ENCODE measurements at regions not wholly inside any gene's neighbourhood (a gene's known extent, or its start where the extent isn't known, plus 50 kb on each side); places are given as distances from the start of the nearest gene placed in this dataset.

DNA sequence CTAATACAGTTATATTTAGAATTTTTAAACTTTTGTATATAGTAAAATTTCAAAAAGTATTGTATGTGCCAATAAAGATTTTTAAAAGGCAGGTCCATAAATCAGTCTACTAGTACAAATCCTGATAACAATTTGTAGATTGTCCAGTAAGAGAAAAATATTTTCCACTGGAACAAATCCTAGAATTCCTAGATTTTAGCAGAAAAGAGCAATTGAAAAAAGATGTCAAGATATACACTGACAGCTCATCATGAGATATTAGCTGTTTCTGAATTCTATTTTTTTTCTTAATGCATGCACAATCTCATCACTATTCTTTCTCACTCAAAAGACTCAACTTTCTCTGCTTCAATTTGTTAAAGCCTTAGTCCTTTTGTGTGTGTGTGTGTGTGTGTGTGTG, 289.2 kb upstream of the MAD2L1 start:
- peaks cover 8% of the 10 kb centered on the region for H3K27me3 Mint-ChIP-seq (ENCODE audit: low read depth)
- DNase-seq (no peak), ATAC-seq (replicated peaks in 1 of 2) (no peak)
- no peaks in the 10 kb centered on the region for H3K4me1 Mint-ChIP-seq (ENCODE audit: low read depth)
- H3K4me3 Mint-ChIP-seq: no peak overlapping the region
- H3K27ac Mint-ChIP-seq: no peak overlapping the region
- no peaks in the 10 kb centered on the region for H3K9me3 Mint-ChIP-seq
- H3K36me3 Mint-ChIP-seq (ENCODE audit: insufficient read depth in 2 of 2): no peaks in the 10 kb centered on the region

DNA sequence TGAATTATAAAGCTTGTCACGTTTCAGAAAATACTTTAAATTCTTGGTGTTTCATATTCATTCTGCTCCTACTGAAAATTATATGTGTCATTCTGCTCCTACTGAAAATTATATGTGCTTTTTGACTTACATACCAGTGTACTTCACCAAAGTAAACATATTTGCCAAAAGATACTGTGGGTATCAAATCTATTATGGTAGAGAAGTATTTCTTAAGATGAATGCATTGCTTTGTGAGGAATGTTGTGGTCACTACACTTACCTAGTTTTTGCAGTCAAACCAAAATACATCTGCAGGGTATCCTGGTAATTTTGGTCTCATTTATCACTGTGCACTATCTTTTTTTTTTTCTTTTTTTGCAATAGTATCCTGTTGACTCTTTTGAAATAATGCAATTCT, 287.7 kb upstream of the MAD2L1 start:
- no peak overlapping the region for H3K4me3 Mint-ChIP-seq
- no peaks in the 10 kb centered on the region for H3K4me1 Mint-ChIP-seq (ENCODE audit: low read depth)
- no peaks in the 10 kb centered on the region for H3K9me3 Mint-ChIP-seq
- peaks cover 12% of the 10 kb centered on the region for H3K27me3 Mint-ChIP-seq (ENCODE audit: low read depth)
- no peaks in the 10 kb centered on the region for H3K36me3 Mint-ChIP-seq (ENCODE audit: insufficient read depth in 2 of 2)
- H3K27ac Mint-ChIP-seq: no peak overlapping the region
- no peak for ATAC-seq (replicated peaks in 1 of 2)
- no peak for DNase-seq

- no peaks in the 10 kb centered on the region for H3K4me1 Mint-ChIP-seq (ENCODE audit: low read depth)
- no peak for DNase-seq
- H3K4me3 Mint-ChIP-seq: no peak overlapping the region
- no peaks in the 10 kb centered on the region for H3K9me3 Mint-ChIP-seq
- ATAC-seq (replicated peaks in 1 of 2): no peak
- no peak overlapping the region for H3K27ac Mint-ChIP-seq
- peaks cover 15% of the 10 kb centered on the region for H3K27me3 Mint-ChIP-seq (ENCODE audit: low read depth)
- H3K36me3 Mint-ChIP-seq (ENCODE audit: insufficient read depth in 2 of 2): no peaks in the 10 kb centered on the region
Measured at GRCh38 chr4:120353235-120353634, 286.6 kb upstream of the MAD2L1 start.

GRCh38 chr4:120352739-120353138, 286.1 kb upstream of the MAD2L1 start:
- no peak overlapping the region for H3K27ac Mint-ChIP-seq
- H3K36me3 Mint-ChIP-seq (ENCODE audit: insufficient read depth in 2 of 2): no peaks in the 10 kb centered on the region
- ATAC-seq (replicated peaks in 1 of 2) (no peak), DNase-seq (no peak)
- no peak overlapping the region for H3K4me3 Mint-ChIP-seq
- no peaks in the 10 kb centered on the region for H3K4me1 Mint-ChIP-seq (ENCODE audit: low read depth)
- H3K9me3 Mint-ChIP-seq: no peaks in the 10 kb centered on the region
- peaks cover 15% of the 10 kb centered on the region for H3K27me3 Mint-ChIP-seq (ENCODE audit: low read depth)

DNA sequence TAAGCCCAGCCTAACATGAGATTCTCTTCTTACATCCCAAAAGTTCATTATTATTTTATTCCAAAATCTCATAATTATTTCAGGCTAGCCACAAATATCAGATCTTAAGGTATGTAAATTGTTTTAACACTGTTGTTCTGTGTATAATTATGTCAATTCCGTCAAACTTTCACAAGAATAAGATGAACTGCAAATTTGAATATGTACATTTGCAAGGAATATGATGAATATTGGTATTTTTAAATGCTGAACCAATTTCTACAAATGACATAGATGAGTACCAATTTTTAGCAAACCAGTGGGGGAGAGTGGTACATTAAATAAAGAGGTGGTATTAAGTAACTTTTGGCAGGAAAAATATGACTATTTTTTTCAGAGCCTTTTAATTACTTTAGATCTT, 282.3 kb upstream of the MAD2L1 start:
- Mint-ChIP-seq H3K4me3 (no peak overlapping the region), H3K27me3 (ENCODE audit: low read depth) (peaks cover 17% of the 10 kb centered on the region), H3K36me3 (ENCODE audit: insufficient read depth in 2 of 2) (no peaks in the 10 kb centered on the region), H3K27ac (no peak overlapping the region), H3K9me3 (no peaks in the 10 kb centered on the region), H3K4me1 (ENCODE audit: low read depth) (no peaks in the 10 kb centered on the region)
- ATAC-seq (replicated peaks in 1 of 2) (no peak), DNase-seq (no peak)

DNA sequence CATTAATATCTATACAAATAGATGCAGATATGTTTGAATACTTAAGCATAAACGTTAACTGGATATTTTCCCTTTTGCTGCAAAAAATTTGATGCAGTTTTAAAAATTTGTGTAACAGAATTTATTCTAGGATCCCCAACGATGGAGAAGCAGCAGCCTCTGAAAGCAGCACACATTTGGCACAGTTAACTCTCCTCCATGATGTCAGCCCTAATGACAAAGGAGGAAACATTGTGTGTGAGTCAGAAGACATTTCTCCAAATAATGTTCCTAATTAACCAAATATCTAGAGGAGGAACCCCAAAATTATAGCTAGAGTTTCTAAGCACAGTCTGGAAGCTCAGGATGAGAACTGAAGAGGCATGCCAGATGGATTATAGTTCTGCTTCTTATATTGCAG, 281.9 kb upstream of the MAD2L1 start:
- H3K4me3 Mint-ChIP-seq: no peak overlapping the region
- H3K9me3 Mint-ChIP-seq: no peaks in the 10 kb centered on the region
- H3K27me3 Mint-ChIP-seq (ENCODE audit: low read depth): peaks cover 21% of the 10 kb centered on the region
- no peaks in the 10 kb centered on the region for H3K36me3 Mint-ChIP-seq (ENCODE audit: insufficient read depth in 2 of 2)
- no peak overlapping the region for H3K27ac Mint-ChIP-seq
- ATAC-seq (replicated peaks in 1 of 2) (no peak), DNase-seq (no peak)
- H3K4me1 Mint-ChIP-seq (ENCODE audit: low read depth): no peaks in the 10 kb centered on the region

DNA sequence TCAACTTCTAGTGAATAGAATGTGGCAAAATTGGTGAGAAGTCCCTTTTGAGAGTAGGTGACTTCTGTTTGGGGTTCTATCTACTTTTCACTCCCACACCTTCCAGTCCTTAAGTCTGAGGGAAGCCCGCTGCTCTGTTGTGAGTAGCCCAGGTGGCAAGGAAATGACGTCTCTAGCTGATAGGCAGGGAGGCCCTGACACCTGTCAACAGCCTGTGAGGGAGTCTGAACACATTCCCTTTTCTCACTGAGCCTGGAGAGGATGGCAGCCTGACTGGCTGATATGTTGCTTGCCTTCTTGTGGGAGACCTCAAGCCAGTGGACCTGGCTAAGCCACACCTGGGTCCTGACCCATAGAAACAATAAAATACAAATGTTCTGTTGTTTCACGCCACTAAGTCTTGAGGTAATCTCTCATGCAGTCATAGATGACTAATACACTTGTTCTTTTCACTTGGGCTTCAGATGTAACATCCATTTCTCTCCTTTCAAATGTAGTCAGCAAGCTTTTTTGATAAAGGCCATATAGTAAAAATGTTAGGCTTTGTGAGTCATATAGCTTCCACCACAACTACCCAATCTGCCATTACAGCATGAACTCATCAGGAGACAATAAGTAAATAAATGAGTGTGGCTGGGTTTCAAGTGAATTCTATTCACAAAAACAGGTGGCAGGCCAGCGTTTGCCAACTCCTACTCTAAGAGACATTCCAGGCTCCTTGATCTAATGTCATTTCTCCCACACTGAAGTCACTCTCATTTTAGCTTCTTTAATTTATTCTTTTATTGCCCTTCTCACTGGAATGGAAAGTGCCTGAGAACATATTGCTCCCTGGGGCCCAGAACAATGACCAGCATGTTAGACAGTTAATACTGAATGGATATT, 265.1 kb upstream of the MAD2L1 start:
- Mint-ChIP-seq H3K36me3 (ENCODE audit: insufficient read depth in 2 of 2) (no peaks in the 10 kb centered on the region), H3K27ac (peak overlapping the region; percentile 61), H3K4me1 (ENCODE audit: low read depth) (peaks cover 14% of the 10 kb centered on the region), H3K27me3 (ENCODE audit: low read depth) (peaks cover 7% of the 10 kb centered on the region), H3K9me3 (peaks cover 0 to 2% of the 10 kb centered on the region in 2 donors), H3K4me3 (peak overlapping the region in 1 of 2 donors; percentile 52)
- ATAC-seq (replicated peaks in 1 of 2) (peak; percentile 91 to 94), DNase-seq (peak; percentile 18 to 19)

DNA sequence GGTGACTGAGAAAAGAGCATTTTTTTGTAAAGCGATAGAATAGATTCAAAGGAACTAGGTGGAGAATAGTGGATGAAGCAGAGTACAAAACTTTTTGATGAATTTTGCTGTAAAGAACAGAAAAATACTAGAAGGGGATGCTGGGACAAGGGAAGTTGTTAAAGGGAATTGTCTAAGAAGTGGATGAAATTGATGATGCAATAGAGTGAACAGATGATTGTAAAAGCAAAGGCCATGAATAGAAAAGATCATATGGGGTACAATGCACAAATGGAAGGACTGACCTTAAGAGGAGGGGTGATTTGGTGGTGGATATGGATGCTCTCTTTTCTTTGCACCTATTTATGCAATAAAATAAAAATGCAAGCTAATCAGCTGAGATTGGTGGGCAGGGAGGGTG, 262.7 kb upstream of the MAD2L1 start:
- Mint-ChIP-seq H3K36me3 (ENCODE audit: insufficient read depth in 2 of 2) (no peaks in the 10 kb centered on the region), H3K9me3 (peaks cover 0 to 2% of the 10 kb centered on the region in 2 donors), H3K27me3 (ENCODE audit: low read depth) (peaks cover 7% of the 10 kb centered on the region), H3K4me3 (no peak overlapping the region), H3K27ac (no peak overlapping the region), H3K4me1 (ENCODE audit: low read depth) (peaks cover 14% of the 10 kb centered on the region)
- no peak for ATAC-seq (replicated peaks in 1 of 2)
- DNase-seq: no peak

DNA sequence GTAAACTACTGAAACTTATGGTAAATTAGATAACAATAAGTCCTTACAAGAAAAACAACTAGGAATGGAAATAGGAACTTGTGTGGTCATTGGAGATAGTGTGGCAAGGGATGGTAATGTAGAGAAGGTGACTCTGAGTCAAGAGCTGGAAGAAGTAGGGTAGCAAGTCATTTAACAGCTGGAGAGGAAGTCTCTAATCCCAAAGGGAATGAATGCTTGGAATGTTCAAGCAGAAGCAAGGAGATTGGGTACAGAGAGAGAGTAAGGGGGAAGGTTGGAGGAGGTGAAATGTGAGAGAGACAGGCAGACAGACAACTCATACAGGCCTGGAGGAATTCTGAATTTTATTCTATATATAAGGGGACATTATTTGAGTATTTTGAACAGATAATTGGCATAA, 260.6 kb upstream of the MAD2L1 start:
- Mint-ChIP-seq H3K36me3 (ENCODE audit: insufficient read depth in 2 of 2) (no peaks in the 10 kb centered on the region), H3K4me1 (ENCODE audit: low read depth) (peaks cover 14% of the 10 kb centered on the region), H3K27ac (no peak overlapping the region), H3K4me3 (no peak overlapping the region), H3K9me3 (peaks cover 0 to 2% of the 10 kb centered on the region in 2 donors), H3K27me3 (ENCODE audit: low read depth) (peaks cover 13% of the 10 kb centered on the region)
- DNase-seq (no peak), ATAC-seq (replicated peaks in 1 of 2) (no peak)

DNA sequence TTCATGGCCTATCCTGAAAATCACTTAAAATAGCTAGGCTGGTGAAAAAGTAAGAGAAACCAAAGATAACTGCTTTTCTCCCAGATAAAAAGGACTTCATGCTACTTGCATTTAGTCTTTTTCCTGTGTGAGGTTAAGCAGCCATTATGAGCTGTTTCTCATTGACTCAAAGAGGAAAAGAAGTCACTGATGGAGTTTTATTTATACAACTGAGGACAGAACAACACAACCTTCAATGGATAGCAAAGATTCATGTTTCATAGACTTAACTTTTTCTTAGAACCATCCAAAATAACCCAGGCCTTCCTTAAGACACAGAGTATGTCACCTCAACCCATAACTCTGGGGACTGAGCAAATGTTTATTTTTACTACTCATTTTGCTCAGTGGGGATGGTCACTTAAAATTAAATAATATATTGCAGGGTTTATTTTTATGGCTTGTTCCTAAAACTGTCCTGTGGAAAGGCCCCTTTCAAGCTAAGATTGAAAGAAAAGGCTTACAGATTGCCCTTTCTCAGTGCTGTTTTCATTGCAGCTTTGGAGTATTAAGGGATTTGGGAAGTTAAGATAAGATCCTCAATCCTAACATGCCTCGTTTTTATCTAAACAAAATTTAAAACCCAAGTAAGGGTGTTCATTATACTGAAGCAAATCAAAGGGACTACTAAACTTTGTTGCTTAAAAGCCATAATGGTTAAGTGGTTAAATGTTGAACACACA, 252.6 kb upstream of the MAD2L1 start:
- peaks cover 19% of the 10 kb centered on the region for H3K27me3 Mint-ChIP-seq (ENCODE audit: low read depth)
- no peak overlapping the region for H3K4me3 Mint-ChIP-seq
- no peak for DNase-seq
- peaks cover 0 to 2% of the 10 kb centered on the region in 2 donors for H3K36me3 Mint-ChIP-seq (ENCODE audit: insufficient read depth in 2 of 2)
- H3K9me3 Mint-ChIP-seq: peaks cover 0 to 4% of the 10 kb centered on the region in 2 donors
- no peak for ATAC-seq (replicated peaks in 1 of 2)
- no peaks in the 10 kb centered on the region for H3K4me1 Mint-ChIP-seq (ENCODE audit: low read depth)
- no peak overlapping the region for H3K27ac Mint-ChIP-seq

GRCh38 chr4:120318196-120318846, 251.7 kb upstream of the MAD2L1 start:
- Mint-ChIP-seq H3K27ac (no peak overlapping the region), H3K27me3 (ENCODE audit: low read depth) (peaks cover 21% of the 10 kb centered on the region), H3K4me1 (ENCODE audit: low read depth) (no peaks in the 10 kb centered on the region), H3K9me3 (peaks cover 0 to 4% of the 10 kb centered on the region in 2 donors), H3K4me3 (no peak overlapping the region), H3K36me3 (ENCODE audit: insufficient read depth in 2 of 2) (peaks cover 0 to 2% of the 10 kb centered on the region in 2 donors)
- no peak for ATAC-seq (replicated peaks in 1 of 2)
- DNase-seq: no peak

- DNase-seq (no peak), ATAC-seq (replicated peaks in 1 of 2) (no peak)
- Mint-ChIP-seq H3K27me3 (ENCODE audit: low read depth) (peaks cover 19% of the 10 kb centered on the region), H3K4me3 (no peak overlapping the region), H3K27ac (no peak overlapping the region), H3K4me1 (ENCODE audit: low read depth) (no peaks in the 10 kb centered on the region), H3K9me3 (peaks cover 0 to 4% of the 10 kb centered on the region in 2 donors), H3K36me3 (ENCODE audit: insufficient read depth in 2 of 2) (peaks cover 0 to 2% of the 10 kb centered on the region in 2 donors)
Measured at GRCh38 chr4:120317713-120318112, 251.1 kb upstream of the MAD2L1 start.

DNA sequence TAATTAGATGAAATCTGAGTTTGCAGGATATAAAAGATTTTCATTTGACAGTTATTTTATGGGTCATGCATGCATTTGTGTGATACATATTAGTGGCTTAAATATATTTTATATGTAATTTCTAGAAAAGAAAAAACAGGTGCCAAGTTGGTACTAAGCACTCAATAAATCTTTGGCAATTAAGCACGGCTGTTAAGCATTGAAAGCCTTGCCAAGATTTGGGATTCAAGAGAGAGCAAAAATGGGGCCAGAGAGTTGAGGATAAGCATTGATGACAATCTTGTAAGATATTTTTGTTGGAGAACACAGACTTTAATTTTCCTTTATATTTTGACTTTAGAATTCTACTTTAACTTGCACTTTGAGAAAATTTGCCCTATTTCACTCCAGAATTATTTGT, 249.8 kb upstream of the MAD2L1 start:
- no peak for DNase-seq
- Mint-ChIP-seq H3K9me3 (peaks cover 0 to 4% of the 10 kb centered on the region in 2 donors), H3K4me3 (no peak overlapping the region), H3K27ac (no peak overlapping the region), H3K36me3 (ENCODE audit: insufficient read depth in 2 of 2) (peaks cover 0 to 2% of the 10 kb centered on the region in 2 donors), H3K4me1 (ENCODE audit: low read depth) (no peaks in the 10 kb centered on the region), H3K27me3 (ENCODE audit: low read depth) (peaks cover 13% of the 10 kb centered on the region)
- ATAC-seq (replicated peaks in 1 of 2): no peak
